SHP77 (cell line): ENCODE measurements at regions not wholly inside any gene's neighbourhood (a gene's known extent, or its start where the extent isn't known, plus 50 kb on each side); places are given as distances from the start of the nearest gene placed in this dataset.
"Not testable (repeated sequence)": the region's sequence is repeated elsewhere in the genome, so short reads cannot be mapped to it uniquely, and the experiment has no call there.

Source experiments
- DNase-seq, 2 experiments: peaks; one replicate each; lab custom pipeline; 2025; lab: John Stamatoyannopoulos, UW

GRCh38 chr9:75461183-75461582 lies 372.9 kb downstream of the OSTF1 start:
- DNase-seq: no peak

- DNase-seq: no peak
These were observed 374.6 kb downstream of the OSTF1 start for GRCh38 chr9:75462866-75463265.

- no peak for DNase-seq
These were observed 375.6 kb downstream of the OSTF1 start for GRCh38 chr9:75463871-75464270.

GRCh38 chr9:75464726-75465125 lies 376.4 kb downstream of the OSTF1 start:
- no peak for DNase-seq

GRCh38 chr9:75467142-75467541 lies 378.8 kb downstream of the OSTF1 start:
- DNase-seq: no peak

- DNase-seq: no peak
These were observed 383.3 kb downstream of the OSTF1 start for GRCh38 chr9:75471549-75472114.

- no peak for DNase-seq
These were observed 394.3 kb downstream of the OSTF1 start for GRCh38 chr9:75482566-75482965.

GRCh38 chr9:75483636-75484035 lies 395.3 kb downstream of the OSTF1 start:
- no peak for DNase-seq

GRCh38 chr9:75487856-75488718 lies 399.8 kb downstream of the OSTF1 start:
- DNase-seq: no peak

- DNase-seq: no peak
These were observed 400.4 kb downstream of the OSTF1 start for GRCh38 chr9:75488719-75489110.

GRCh38 chr9:75490326-75490725 lies 400.1 kb upstream of the PCSK5 start:
- no peak for DNase-seq

GRCh38 chr9:75491533-75491932 lies 398.9 kb upstream of the PCSK5 start:
- no peak for DNase-seq

- no peak for DNase-seq
These were observed 390.7 kb upstream of the PCSK5 start for GRCh38 chr9:75499812-75500211.

- DNase-seq: no peak
These were observed 390.0 kb upstream of the PCSK5 start for GRCh38 chr9:75500479-75500878.

GRCh38 chr9:75500940-75501339 lies 389.5 kb upstream of the PCSK5 start:
- not testable (repeated sequence) for DNase-seq

- no peak for DNase-seq
These were observed 385.8 kb upstream of the PCSK5 start for GRCh38 chr9:75504721-75505120.

GRCh38 chr9:75505654-75506053 lies 384.8 kb upstream of the PCSK5 start:
- no peak for DNase-seq

GRCh38 chr9:75529463-75529862 lies 361.0 kb upstream of the PCSK5 start:
- DNase-seq: no peak

GRCh38 chr9:75531588-75531987 lies 358.9 kb upstream of the PCSK5 start:
- no peak for DNase-seq

GRCh38 chr9:75532233-75533050 lies 358.0 kb upstream of the PCSK5 start:
- no peak for DNase-seq

GRCh38 chr9:75539523-75539922 lies 350.9 kb upstream of the PCSK5 start:
- no peak for DNase-seq

- no peak for DNase-seq
These were observed 350.3 kb upstream of the PCSK5 start for GRCh38 chr9:75540185-75540584.

GRCh38 chr9:75541734-75542133 lies 348.7 kb upstream of the PCSK5 start:
- no peak for DNase-seq
